Testis (tissue), 2 donors: ENCODE measurements at regions not wholly inside any gene's neighbourhood (a gene's known extent, or its start where the extent isn't known, plus 50 kb on each side); places are given as distances from the start of the nearest gene placed in this dataset.
"Not testable (repeated sequence)": the region's sequence is repeated elsewhere in the genome, so short reads cannot be mapped to it uniquely, and the experiment has no call there.

Experiments
- DNase-seq: peaks from one replicate; pipeline ENCODE4 v3.0.0-alpha.2; 2019
- H3K27ac ChIP-seq, 2 donors: fragments of 200-600 bp; sonication (generic); one replicate each; pipeline ENCODE4 v1.5.1; 2019
- H3K27me3 ChIP-seq: fragments of 200-600 bp; sonication (generic); one replicate; pipeline ENCODE4 v1.5.1; 2019
- H3K36me3 ChIP-seq: fragments of 200-600 bp; sonication (generic); one replicate; pipeline ENCODE4 v1.5.1; 2017; ENCODE audit warnings: low read depth; ENCODE audit errors: missing control alignments
- H3K4me1 ChIP-seq: fragments of 200-600 bp; sonication (generic); one replicate; pipeline ENCODE4 v1.5.1; 2019
- H3K4me3 ChIP-seq, 2 donors: fragments of 200-600 bp; sonication (generic); one replicate each; pipeline ENCODE4 v1.5.1; 2017 to 2019
- H3K9me3 ChIP-seq: fragments of 200-600 bp; sonication (generic); one replicate; pipeline ENCODE4 v1.5.1; 2017
- POLR2A ChIP-seq: fragments of 450-650 bp; IDR thresholded peaks from one replicate; pipeline ENCODE4 v1.6.1; 2017; ENCODE audit warnings: antibody characterized with exemption, mild to moderate bottlenecking, moderate library complexity
- WGBS, 2 donors: methylation state at CpG; one replicate each; pipeline ENCODE4 v1.1.5; 2018; 5-methylcytosine and 5-hydroxymethylcytosine counted together
- intact Hi-C: fragments of 100-400 bp; cut with DNase I; formaldehyde crosslinking; loops from one replicate; pipeline ENCODE4 v1.15.1; 2023; ENCODE audit warnings: low total_unique reads
- TF ChIP-seq, protein P1 (sequence below), 3 experiments: fragments of 450-650 bp in 2 of 3; fragments of 200-600 bp in 1 of 3; sonication (generic) in 1 of 3; IDR thresholded peaks; one replicate each; pipeline ENCODE4 v1.5.1; 2016 to 2019; ENCODE audit warnings: antibody characterized with exemption in 3 of 3, mild to moderate bottlenecking in 2 of 3, moderate library complexity in 1 of 3

DNA sequence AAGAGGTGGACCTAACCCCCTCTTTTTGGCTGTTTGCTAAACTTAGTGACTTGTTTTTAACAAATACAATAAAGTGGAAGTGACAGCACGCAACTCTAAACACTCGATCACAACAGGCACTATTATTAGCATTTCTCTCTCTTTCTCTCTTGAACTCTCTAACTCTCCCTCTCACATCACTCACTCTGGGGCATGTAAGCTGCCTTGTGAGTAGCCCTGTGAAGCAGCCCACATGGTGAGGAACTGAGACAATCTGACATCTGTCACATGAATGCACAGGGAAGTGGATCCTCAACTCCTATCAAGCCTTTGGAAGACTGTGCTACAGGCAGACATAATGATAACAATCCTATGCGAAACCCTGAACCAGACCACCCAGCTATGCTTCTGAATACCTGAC lies 609.0 kb upstream of the CNTN5 start:
- H3K27me3 ChIP-seq, result no peaks in the 10 kb centered on the region
- H3K9me3 ChIP-seq, result no peaks in the 10 kb centered on the region
- no peak for TF ChIP-seq POLR2A
- TF ChIP-seq, protein P1, sequence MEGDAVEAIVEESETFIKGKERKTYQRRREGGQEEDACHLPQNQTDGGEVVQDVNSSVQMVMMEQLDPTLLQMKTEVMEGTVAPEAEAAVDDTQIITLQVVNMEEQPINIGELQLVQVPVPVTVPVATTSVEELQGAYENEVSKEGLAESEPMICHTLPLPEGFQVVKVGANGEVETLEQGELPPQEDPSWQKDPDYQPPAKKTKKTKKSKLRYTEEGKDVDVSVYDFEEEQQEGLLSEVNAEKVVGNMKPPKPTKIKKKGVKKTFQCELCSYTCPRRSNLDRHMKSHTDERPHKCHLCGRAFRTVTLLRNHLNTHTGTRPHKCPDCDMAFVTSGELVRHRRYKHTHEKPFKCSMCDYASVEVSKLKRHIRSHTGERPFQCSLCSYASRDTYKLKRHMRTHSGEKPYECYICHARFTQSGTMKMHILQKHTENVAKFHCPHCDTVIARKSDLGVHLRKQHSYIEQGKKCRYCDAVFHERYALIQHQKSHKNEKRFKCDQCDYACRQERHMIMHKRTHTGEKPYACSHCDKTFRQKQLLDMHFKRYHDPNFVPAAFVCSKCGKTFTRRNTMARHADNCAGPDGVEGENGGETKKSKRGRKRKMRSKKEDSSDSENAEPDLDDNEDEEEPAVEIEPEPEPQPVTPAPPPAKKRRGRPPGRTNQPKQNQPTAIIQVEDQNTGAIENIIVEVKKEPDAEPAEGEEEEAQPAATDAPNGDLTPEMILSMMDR (IDR thresholded peaks at IDR 0.05), result no peak
- WGBS, 2 donors, result 84 to 85% methylated on average over 3 of the region's 3 CpGs
- intact Hi-C loops, result no loop called here
- no peaks in the 10 kb centered on the region for H3K36me3 ChIP-seq
- H3K4me1 ChIP-seq, result no peaks in the 10 kb centered on the region
- DNase-seq, result no peak
- H3K4me3 ChIP-seq, result no peak overlapping the region
- no peak overlapping the region for H3K27ac ChIP-seq

DNA sequence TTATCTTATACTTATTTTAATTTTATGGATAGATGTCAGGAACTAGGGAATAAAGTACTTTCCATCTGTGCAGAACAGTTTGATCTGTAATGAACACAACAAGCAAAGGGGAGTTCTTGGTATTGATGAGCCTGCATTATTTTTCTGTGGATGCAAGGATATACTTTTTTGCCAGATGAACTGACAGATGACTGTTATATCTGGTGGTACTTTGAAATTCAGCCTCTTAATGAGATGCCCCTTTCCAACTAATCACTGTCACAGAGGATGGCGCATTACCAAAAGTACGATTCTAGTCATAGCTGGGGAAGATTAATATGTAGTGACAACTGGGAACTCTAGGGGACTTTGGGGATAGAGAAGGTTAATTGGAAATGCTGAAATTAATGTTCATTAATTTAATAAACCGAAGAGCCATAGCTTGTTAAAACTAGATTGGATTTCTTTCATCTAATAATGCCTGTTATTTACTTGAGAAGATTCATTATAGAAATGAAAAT lies 603.4 kb upstream of the CNTN5 start:
- no peak overlapping the region for H3K27ac ChIP-seq
- intact Hi-C loops, result no loop called here
- WGBS, 2 donors, result 71 to 83% methylated on average over 3 of the region's 3 CpGs
- H3K4me3 ChIP-seq, result no peak overlapping the region
- no peaks in the 10 kb centered on the region for H3K27me3 ChIP-seq
- H3K36me3 ChIP-seq, result no peaks in the 10 kb centered on the region
- H3K4me1 ChIP-seq, result no peaks in the 10 kb centered on the region
- H3K9me3 ChIP-seq, result no peaks in the 10 kb centered on the region
- DNase-seq, result no peak
- TF ChIP-seq, protein P1 (IDR thresholded peaks at IDR 0.05), result no peak
- no peak for TF ChIP-seq POLR2A

DNA sequence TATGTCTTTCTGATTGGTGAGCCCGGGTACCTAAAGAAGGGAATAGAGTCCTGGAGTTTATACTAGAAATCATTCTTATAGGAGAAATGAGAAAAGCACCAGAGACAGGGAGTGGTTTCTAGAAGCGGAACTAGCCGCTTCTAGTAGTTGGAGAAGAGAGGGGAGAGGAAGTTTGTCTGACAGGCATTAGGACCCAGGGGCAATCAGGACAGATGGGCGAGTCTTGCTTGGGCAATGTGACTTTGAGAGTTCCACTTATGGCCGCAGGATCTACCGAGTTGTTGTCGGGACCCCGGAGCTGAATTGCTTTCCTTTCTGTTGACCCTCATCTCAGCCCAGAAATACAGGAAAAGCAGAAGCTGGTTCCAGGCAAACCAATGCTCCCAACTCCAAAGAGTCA lies 596.8 kb upstream of the CNTN5 start:
- intact Hi-C loops, result no loop called here
- WGBS, 2 donors, result 91 to 93% methylated on average over 6 to 8 of the region's 8 CpGs
- no peak for DNase-seq
- no peaks in the 10 kb centered on the region for H3K4me1 ChIP-seq
- no peak for TF ChIP-seq POLR2A
- TF ChIP-seq, protein P1 (IDR thresholded peaks at IDR 0.05), result no peak
- no peaks in the 10 kb centered on the region for H3K9me3 ChIP-seq
- no peak overlapping the region for H3K27ac ChIP-seq
- H3K27me3 ChIP-seq, result no peaks in the 10 kb centered on the region
- H3K4me3 ChIP-seq, result no peak overlapping the region
- H3K36me3 ChIP-seq, result no peaks in the 10 kb centered on the region

DNA sequence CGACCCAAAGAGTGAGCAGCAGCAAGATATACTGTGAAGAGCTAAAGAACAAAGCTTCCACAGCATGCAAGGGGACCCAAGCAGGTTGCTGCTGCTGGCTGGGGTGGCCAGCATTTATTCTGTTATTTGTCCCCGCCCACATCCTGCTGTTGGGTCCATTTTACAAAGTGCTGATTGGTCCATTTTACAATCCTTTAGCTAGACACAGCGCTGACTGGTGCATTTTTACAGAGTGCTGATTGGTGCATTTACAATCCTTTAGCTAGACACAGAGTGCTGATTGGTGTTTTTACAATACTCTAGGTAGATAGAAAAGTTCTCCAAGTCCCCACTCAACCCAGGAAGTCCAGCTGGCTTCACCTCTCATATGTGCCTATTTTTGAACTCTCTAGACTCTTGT lies 596.0 kb upstream of the CNTN5 start:
- H3K4me1 ChIP-seq, H3K27ac ChIP-seq, DNase-seq, H3K4me3 ChIP-seq, intact Hi-C loops, H3K27me3 ChIP-seq, H3K36me3 ChIP-seq, H3K9me3 ChIP-seq: not testable (repeated sequence)
- 81 to 93% methylated on average over 2 to 3 of the region's 3 CpGs for WGBS, 2 donors

DNA sequence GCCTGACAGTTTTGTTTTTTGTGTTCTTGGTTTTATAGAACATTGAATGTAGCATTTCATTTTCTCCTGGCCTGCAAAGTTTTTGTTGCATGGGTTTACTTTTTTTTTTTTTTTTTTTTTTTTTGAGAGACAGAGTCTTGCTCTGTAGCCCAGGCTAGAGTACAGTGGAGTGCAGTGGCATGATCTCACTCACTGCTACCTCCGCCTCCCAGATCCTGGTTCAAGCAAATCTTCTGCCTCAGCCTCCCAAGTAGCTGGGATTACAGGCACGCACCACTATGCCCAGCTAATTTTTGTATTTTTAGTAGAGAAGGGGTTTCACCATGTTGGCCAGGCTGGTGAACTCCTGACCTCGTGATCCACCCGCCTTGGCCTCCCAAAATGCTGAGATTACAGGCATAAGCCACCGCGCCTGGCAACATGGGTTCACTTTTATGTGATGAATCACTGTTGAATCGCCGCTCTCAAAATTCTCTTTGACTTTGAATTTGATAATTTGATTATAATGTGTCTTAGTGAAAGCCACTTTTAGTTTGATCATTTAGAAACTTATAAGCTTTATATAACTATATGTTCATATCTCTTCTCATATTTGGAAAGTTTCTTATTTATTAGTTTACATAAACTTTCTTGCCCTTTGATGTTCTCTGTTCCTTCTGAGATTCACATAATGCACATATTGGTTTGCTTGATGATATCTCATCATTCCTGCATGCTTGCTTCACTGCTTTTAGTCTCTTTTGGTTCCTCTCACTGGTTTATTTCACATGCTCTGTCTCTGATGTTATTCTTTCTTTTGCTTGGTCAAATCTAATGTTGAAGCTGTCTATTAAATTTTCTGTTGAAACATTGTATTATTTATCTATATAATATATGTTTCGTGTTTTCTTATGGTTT lies 589.0 kb upstream of the CNTN5 start:
- no peak for DNase-seq
- Histone ChIP-seq H3K9me3 (no peaks in the 10 kb centered on the region), H3K27ac (no peak overlapping the region), H3K4me3 (no peak overlapping the region), H3K27me3 (no peaks in the 10 kb centered on the region), H3K4me1 (no peaks in the 10 kb centered on the region), H3K36me3 (no peaks in the 10 kb centered on the region)
- TF ChIP-seq POLR2A, result no peak
- TF ChIP-seq, protein P1 (IDR thresholded peaks at IDR 0.05), result no peak
- WGBS, 2 donors, result 90 to 91% methylated on average over 9 of the region's 9 CpGs
- intact Hi-C loops, result no loop called here
